GM23338 (cell line): ENCODE measurements at regions not wholly inside any gene's neighbourhood (a gene's known extent, or its start where the extent isn't known, plus 50 kb on each side); places are given as distances from the start of the nearest gene placed in this dataset.

Experiments
- CREB1 ChIP-seq: fragments of 250-450 bp; sonication (Bioruptor Pico); IDR thresholded peaks from 2 replicates; pipeline ENCODE4 v1.5.0; 2020; ENCODE audit warnings: low read depth, mild to moderate bottlenecking, moderate library complexity
- EZH2 ChIP-seq: fragments of 200-600 bp; sonication (generic); IDR thresholded peaks from one replicate; pipeline ENCODE4 v1.8.0; 2017; ENCODE audit warnings: antibody characterized with exemption, mild to moderate bottlenecking, low read depth; ENCODE audit not compliant: unreplicated experiment
- EZH2phosphoT487 ChIP-seq: fragments of 200-600 bp; sonication (generic); IDR thresholded peaks from one replicate; pipeline ENCODE4 v1.8.1; 2018; ENCODE audit warnings: antibody characterized with exemption; ENCODE audit not compliant: unreplicated experiment
- JUNB ChIP-seq: IDR thresholded peaks from one replicate; pipeline ENCODE4 v1.6.1; 2016; ENCODE audit warnings: antibody characterized with exemption; ENCODE audit not compliant: unreplicated experiment
- NANOG ChIP-seq: IDR thresholded peaks from 2 replicates; pipeline ENCODE4 v1.6.1; 2016; ENCODE audit warnings: antibody characterized with exemption, borderline replicate concordance
- POLR2AphosphoS5 ChIP-seq: IDR thresholded peaks from 2 replicates; pipeline ENCODE4 v1.6.1; 2016; ENCODE audit warnings: antibody characterized with exemption, low read depth
- REST ChIP-seq: IDR thresholded peaks from one replicate; pipeline ENCODE4 v1.6.1; 2018; ENCODE audit warnings: antibody characterized with exemption; ENCODE audit not compliant: unreplicated experiment
- STAT1 ChIP-seq: IDR thresholded peaks from one replicate; pipeline ENCODE4 v1.6.1; 2016; ENCODE audit warnings: antibody characterized with exemption; ENCODE audit not compliant: unreplicated experiment
- ZNF331 ChIP-seq: fragments of 250-450 bp; sonication (Bioruptor Pico); IDR thresholded peaks from 2 replicates; pipeline ENCODE4 v1.5.0; 2020; ENCODE audit warnings: low read depth, mild to moderate bottlenecking, moderate library complexity
- TF ChIP-seq, protein P1 (sequence below), 2 experiments: fragments of 200-600 bp in 1 of 2; sonication (generic) in 1 of 2; conservative IDR thresholded peaks; 2 replicates each; pipeline versions ENCODE4 v1.5.1 to v1.6.1; 2016 to 2017; ENCODE audit warnings: antibody characterized with exemption in 2 of 2, low read depth in 2 of 2, mild to moderate bottlenecking in 2 of 2, moderate library complexity in 1 of 2
- TF ChIP-seq, protein P2 (sequence below): IDR thresholded peaks from 2 replicates; pipeline ENCODE4 v1.6.1; 2016; ENCODE audit warnings: antibody characterized with exemption

DNA sequence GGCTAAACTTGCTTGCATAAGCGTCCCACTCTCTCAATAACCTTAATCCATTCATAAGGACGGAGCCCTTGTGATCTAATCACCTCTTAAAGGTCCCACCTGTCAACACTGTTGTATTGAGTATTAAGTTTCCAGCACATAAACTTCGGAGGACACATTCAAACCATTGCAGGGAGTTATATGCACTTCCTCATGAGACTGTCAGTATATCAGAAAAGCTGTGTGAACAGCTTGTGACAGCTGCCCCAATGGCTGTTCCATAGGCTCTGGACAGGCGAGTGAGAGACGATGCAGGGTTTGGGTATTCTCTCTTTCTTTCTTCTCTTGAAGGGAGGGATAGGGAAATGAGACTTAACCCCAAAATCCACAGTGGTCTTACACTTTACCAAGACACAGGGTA, 64.2 kb upstream of the RPL34 start:
- TF ChIP-seq, protein P1, sequence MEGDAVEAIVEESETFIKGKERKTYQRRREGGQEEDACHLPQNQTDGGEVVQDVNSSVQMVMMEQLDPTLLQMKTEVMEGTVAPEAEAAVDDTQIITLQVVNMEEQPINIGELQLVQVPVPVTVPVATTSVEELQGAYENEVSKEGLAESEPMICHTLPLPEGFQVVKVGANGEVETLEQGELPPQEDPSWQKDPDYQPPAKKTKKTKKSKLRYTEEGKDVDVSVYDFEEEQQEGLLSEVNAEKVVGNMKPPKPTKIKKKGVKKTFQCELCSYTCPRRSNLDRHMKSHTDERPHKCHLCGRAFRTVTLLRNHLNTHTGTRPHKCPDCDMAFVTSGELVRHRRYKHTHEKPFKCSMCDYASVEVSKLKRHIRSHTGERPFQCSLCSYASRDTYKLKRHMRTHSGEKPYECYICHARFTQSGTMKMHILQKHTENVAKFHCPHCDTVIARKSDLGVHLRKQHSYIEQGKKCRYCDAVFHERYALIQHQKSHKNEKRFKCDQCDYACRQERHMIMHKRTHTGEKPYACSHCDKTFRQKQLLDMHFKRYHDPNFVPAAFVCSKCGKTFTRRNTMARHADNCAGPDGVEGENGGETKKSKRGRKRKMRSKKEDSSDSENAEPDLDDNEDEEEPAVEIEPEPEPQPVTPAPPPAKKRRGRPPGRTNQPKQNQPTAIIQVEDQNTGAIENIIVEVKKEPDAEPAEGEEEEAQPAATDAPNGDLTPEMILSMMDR (conservative IDR thresholded peaks at IDR 0.05; ENCODE audit: low read depth in 2 of 2) = no peak
- no peak for TF ChIP-seq EZH2
- no peak for TF ChIP-seq EZH2phosphoT487
- no peak for TF ChIP-seq REST
- TF ChIP-seq POLR2AphosphoS5 = no peak
- TF ChIP-seq STAT1 = no peak
- no peak for TF ChIP-seq NANOG
- TF ChIP-seq CREB1 (CRISPR knock-in tag) = no peak
- TF ChIP-seq, protein P2, sequence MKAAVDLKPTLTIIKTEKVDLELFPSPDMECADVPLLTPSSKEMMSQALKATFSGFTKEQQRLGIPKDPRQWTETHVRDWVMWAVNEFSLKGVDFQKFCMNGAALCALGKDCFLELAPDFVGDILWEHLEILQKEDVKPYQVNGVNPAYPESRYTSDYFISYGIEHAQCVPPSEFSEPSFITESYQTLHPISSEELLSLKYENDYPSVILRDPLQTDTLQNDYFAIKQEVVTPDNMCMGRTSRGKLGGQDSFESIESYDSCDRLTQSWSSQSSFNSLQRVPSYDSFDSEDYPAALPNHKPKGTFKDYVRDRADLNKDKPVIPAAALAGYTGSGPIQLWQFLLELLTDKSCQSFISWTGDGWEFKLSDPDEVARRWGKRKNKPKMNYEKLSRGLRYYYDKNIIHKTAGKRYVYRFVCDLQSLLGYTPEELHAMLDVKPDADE = no peak
- no peak for TF ChIP-seq JUNB
- TF ChIP-seq ZNF331 = no peak
